NB4 (cell line): ENCODE measurements at regions not wholly inside any gene's neighbourhood (a gene's known extent, or its start where the extent isn't known, plus 50 kb on each side); places are given as distances from the start of the nearest gene placed in this dataset.

Experiments used
- MAX ChIP-seq: IDR thresholded peaks from 2 replicates; pipeline ENCODE4 v1.6.1; 2011; ENCODE audit warnings: low read depth, low read length
- POLR2A ChIP-seq: IDR thresholded peaks from 2 replicates; pipeline ENCODE4 v1.6.1; 2011; ENCODE audit warnings: mild to moderate bottlenecking; ENCODE audit not compliant: insufficient read length; ENCODE audit errors: extremely low read depth
- TF ChIP-seq, protein P1 (sequence below): IDR thresholded peaks from one replicate; pipeline ENCODE4 v1.5.1; 2012; ENCODE audit warnings: low read depth, low read length

DNA sequence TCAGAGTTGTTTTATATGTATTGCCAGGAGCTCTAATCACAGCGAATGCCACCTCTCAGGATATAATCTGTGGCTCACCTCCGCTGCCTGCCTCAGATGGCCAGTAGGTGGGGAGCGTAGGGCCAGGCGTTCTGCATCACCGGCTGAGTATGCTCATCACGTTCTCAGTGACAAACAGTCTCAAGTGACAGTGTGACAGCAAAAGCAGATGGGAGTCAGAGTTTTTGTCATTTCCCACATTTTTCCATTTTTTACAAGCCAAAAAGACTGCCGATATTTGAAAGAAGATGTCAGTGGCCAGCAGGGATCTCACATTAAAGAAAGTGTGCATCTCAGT is 208.7 kb downstream of the ALDH8A1 start:
- TF ChIP-seq, protein P1, sequence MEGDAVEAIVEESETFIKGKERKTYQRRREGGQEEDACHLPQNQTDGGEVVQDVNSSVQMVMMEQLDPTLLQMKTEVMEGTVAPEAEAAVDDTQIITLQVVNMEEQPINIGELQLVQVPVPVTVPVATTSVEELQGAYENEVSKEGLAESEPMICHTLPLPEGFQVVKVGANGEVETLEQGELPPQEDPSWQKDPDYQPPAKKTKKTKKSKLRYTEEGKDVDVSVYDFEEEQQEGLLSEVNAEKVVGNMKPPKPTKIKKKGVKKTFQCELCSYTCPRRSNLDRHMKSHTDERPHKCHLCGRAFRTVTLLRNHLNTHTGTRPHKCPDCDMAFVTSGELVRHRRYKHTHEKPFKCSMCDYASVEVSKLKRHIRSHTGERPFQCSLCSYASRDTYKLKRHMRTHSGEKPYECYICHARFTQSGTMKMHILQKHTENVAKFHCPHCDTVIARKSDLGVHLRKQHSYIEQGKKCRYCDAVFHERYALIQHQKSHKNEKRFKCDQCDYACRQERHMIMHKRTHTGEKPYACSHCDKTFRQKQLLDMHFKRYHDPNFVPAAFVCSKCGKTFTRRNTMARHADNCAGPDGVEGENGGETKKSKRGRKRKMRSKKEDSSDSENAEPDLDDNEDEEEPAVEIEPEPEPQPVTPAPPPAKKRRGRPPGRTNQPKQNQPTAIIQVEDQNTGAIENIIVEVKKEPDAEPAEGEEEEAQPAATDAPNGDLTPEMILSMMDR = no peak
- TF ChIP-seq POLR2A = no peak
- TF ChIP-seq MAX = no peak
